Osteoblast (primary cell): ENCODE measurements at regions not wholly inside any gene's neighbourhood (a gene's known extent, or its start where the extent isn't known, plus 50 kb on each side); places are given as distances from the start of the nearest gene placed in this dataset.
"Not testable (repeated sequence)": the region's sequence is repeated elsewhere in the genome, so short reads cannot be mapped to it uniquely, and the experiment has no call there.

Experiments
- DNase-seq: peaks from one replicate; pipeline ENCODE4 v3.0.0; 2011; ENCODE audit warnings: low spot score, mixed read lengths; ENCODE audit not compliant: insufficient read length; ENCODE audit errors: missing footprints
- H2AFZ ChIP-seq: 2 replicates; pipeline ENCODE4 v1.6.0; 2011; ENCODE audit warnings: mild to moderate bottlenecking, low read length
- H3K27ac ChIP-seq: 2 replicates; pipeline ENCODE4 v1.5.1; 2011; ENCODE audit warnings: mild to moderate bottlenecking, low read depth, low read length, moderate library complexity
- H3K27me3 ChIP-seq: 2 replicates; pipeline ENCODE4 v1.6.0; 2012; ENCODE audit warnings: mild to moderate bottlenecking, control low read depth, inconsistent platforms, low read length, moderate library complexity; ENCODE audit not compliant: insufficient read depth
- H3K36me3 ChIP-seq: 2 replicates; pipeline ENCODE4 v1.5.1; 2011; ENCODE audit warnings: mild to moderate bottlenecking, low read length, control low read depth, moderate library complexity; ENCODE audit not compliant: insufficient read depth
- H3K4me1 ChIP-seq: 2 replicates; pipeline ENCODE4 v1.5.1; 2011; ENCODE audit warnings: mild to moderate bottlenecking, low read length, control low read depth, moderate library complexity; ENCODE audit not compliant: insufficient read depth
- H3K4me2 ChIP-seq: 2 replicates; pipeline ENCODE4 v1.6.0; 2011; ENCODE audit warnings: mild to moderate bottlenecking, low read length; ENCODE audit not compliant: insufficient read depth
- H3K4me3 ChIP-seq: fragments of 200-600 bp; sonication (generic); 3 replicates; pipeline ENCODE4 v1.5.1; 2012; ENCODE audit warnings: mild to moderate bottlenecking, low read length, inconsistent platforms; ENCODE audit not compliant: insufficient read depth
- H3K79me2 ChIP-seq: 2 replicates; pipeline ENCODE4 v1.6.0; 2012; ENCODE audit warnings: mild to moderate bottlenecking, low read length, control low read depth, inconsistent platforms; ENCODE audit not compliant: insufficient read depth
- H3K9me3 ChIP-seq: 2 replicates; pipeline ENCODE4 v1.5.1; 2011; ENCODE audit warnings: low read depth, low read length, control low read depth
- H4K20me1 ChIP-seq: 2 replicates; pipeline ENCODE4 v1.6.0; 2012; ENCODE audit warnings: mild to moderate bottlenecking, low read length, control low read depth; ENCODE audit not compliant: insufficient read depth
- CTCF ChIP-seq: IDR thresholded peaks from 2 replicates; pipeline ENCODE4 v1.5.1; 2011; ENCODE audit warnings: mild to moderate bottlenecking, low read depth, low read length, moderate library complexity; ENCODE audit errors: extremely low read depth

GRCh38 chr17:70434536-70435490, 265.5 kb downstream of the KCNJ2 start:
- Histone ChIP-seq H3K79me2 (no peaks in the 10 kb centered on the region), H3K4me2 (no peak overlapping the region), H3K27me3 (no peaks in the 10 kb centered on the region), H3K4me1 (no peaks in the 10 kb centered on the region), H4K20me1 (no peaks in the 10 kb centered on the region), H3K4me3 (no peak overlapping the region), H3K36me3 (no peaks in the 10 kb centered on the region), H3K9me3 (no peaks in the 10 kb centered on the region), H3K27ac (no peak overlapping the region), H2AFZ (no peak overlapping the region)
- DNase-seq = no peak
- TF ChIP-seq CTCF = no peak

DNA sequence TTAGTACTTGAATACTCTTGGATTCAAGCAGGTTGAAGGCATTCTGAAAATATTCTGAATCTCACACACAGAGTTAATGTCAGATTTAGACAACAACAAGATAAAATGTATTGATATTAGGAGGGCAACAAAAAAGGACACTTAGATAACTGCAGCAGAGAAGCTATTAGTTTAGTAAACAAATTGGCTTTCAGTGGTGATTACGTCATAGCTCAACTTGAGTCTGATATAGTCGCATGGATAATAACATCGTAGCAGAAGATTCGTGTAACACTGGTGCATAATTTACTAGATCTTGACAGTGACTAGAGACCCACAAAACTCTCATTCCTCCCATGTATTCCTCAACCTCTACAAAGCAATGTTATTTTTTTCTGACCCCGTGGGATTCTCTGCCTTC, 268.3 kb downstream of the KCNJ2 start:
- no peaks in the 10 kb centered on the region for H3K9me3 ChIP-seq
- no peaks in the 10 kb centered on the region for H3K79me2 ChIP-seq
- H3K36me3 ChIP-seq = no peaks in the 10 kb centered on the region
- no peaks in the 10 kb centered on the region for H3K27me3 ChIP-seq
- H2AFZ ChIP-seq = no peak overlapping the region
- H3K27ac ChIP-seq = no peak overlapping the region
- no peaks in the 10 kb centered on the region for H4K20me1 ChIP-seq
- TF ChIP-seq CTCF = no peak
- no peak for DNase-seq
- H3K4me2 ChIP-seq = no peak overlapping the region
- H3K4me3 ChIP-seq = no peak overlapping the region
- H3K4me1 ChIP-seq = no peaks in the 10 kb centered on the region

GRCh38 chr17:70446446-70446845, 277.1 kb downstream of the KCNJ2 start:
- Histone ChIP-seq H3K4me2 (no peak overlapping the region), H3K27me3 (no peaks in the 10 kb centered on the region), H3K36me3 (no peaks in the 10 kb centered on the region), H2AFZ (no peak overlapping the region), H3K79me2 (no peaks in the 10 kb centered on the region), H3K4me1 (no peaks in the 10 kb centered on the region), H3K4me3 (no peak overlapping the region), H3K27ac (no peak overlapping the region), H4K20me1 (no peaks in the 10 kb centered on the region), H3K9me3 (peaks cover 1% of the 10 kb centered on the region)
- no peak for TF ChIP-seq CTCF
- no peak for DNase-seq

DNA sequence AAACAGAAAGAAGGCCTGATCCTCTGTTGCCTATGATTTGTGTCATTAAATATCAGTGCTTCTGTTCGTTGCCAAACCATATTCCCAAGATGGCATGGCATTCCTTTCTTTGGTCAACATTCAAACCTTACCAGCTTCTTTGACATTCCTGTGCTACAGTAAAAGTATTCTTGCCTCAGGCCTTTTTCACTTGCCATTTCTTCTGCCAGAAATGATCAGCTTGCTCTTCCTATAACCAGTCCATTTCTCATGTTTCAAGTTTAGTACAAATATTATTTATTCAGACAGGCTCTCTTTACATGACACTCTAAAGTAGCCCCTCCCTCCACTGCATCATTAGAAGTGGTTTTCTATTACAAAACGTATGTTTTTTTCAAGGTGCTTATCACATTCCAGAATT, 278.3 kb downstream of the KCNJ2 start:
- no peak overlapping the region for H3K27ac ChIP-seq
- no peak overlapping the region for H3K4me2 ChIP-seq
- TF ChIP-seq CTCF = no peak
- DNase-seq = no peak
- H3K4me1 ChIP-seq = no peaks in the 10 kb centered on the region
- H3K79me2 ChIP-seq = no peaks in the 10 kb centered on the region
- no peak overlapping the region for H3K4me3 ChIP-seq
- H2AFZ ChIP-seq = no peak overlapping the region
- H3K27me3 ChIP-seq = no peaks in the 10 kb centered on the region
- H4K20me1 ChIP-seq = no peaks in the 10 kb centered on the region
- peaks cover 1% of the 10 kb centered on the region for H3K9me3 ChIP-seq
- H3K36me3 ChIP-seq = no peaks in the 10 kb centered on the region

DNA sequence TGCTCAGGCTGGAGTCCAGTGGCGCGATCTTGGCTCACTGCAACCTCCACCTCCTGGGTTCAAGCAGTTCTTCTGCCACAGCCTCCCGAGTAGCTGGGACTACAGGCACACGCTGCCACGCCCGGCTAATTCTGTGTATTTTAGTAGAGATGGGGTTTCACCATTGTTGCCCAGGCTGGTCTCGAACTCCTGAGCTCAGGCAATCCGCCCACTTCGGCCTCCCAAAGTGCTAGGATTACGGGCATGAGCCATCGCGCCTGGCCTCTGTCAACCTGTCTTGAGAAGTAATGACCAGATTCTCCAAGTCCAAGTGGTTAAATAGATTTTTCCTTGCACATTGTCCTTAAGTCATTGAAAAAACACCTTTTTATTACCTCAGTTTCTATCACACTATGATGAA, 283.7 kb downstream of the KCNJ2 start:
- H3K36me3 ChIP-seq, H3K4me2 ChIP-seq, DNase-seq, H3K79me2 ChIP-seq, H3K27ac ChIP-seq, H3K4me1 ChIP-seq, H3K27me3 ChIP-seq, H4K20me1 ChIP-seq, H3K4me3 ChIP-seq, H3K9me3 ChIP-seq, H2AFZ ChIP-seq: not testable (repeated sequence)
